ENCODE measurements at regions not wholly inside any gene's neighbourhood (a gene's known extent, or its start where the extent isn't known, plus 50 kb on each side); places are given as distances from the start of the nearest gene placed in this dataset.

DNA sequence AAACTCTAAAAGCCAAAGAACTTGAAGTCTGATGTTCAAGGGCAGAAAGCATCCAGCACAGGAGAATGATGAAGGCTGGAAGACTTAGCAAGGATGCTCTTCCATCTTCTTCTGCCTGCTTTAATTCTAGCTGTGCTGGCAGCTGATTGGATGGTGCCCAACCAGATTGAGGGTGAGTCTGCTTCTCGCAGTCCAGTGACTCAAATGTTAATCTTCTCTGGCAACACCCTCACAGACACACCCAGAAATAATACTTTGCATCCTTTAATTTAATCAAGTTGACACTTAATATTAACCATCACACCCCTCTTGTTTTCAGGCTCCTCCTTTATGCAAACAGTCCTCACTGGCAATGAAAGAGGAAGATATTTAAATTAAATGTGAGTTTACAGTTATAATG, 321.7 kb downstream of the TEX13C start:
- Histone ChIP-seq H3K4me3 (no peak overlapping the region), H3K4me1 (no peaks in the 10 kb centered on the region), H3K27ac (no peak overlapping the region), H3K27me3 (no peaks in the 10 kb centered on the region), H3K9me3 (no peaks in the 10 kb centered on the region), H3K36me3 (no peaks in the 10 kb centered on the region)
- no peak for DNase-seq (ENCODE audit: extremely low spot score in 2 of 2)
- TF ChIP-seq POLR2A (IDR thresholded peaks at IDR 0.05), result no peak
- no peak for TF ChIP-seq CTCF (IDR thresholded peaks at IDR 0.05)
- TF ChIP-seq POLR2AphosphoS5 (IDR thresholded peaks at IDR 0.05; ENCODE audit: insufficient read depth in 1 of 2, low read depth in 1 of 2), result no peak
- intact Hi-C loops (cut with DNase I), result no loop called here

- intact Hi-C loops (cut with DNase I), result no loop called here
- Histone ChIP-seq H3K27me3 (no peaks in the 10 kb centered on the region), H3K36me3 (no peaks in the 10 kb centered on the region), H3K4me3 (no peak overlapping the region), H3K9me3 (no peaks in the 10 kb centered on the region), H3K4me1 (no peaks in the 10 kb centered on the region), H3K27ac (no peak overlapping the region)
- DNase-seq (ENCODE audit: extremely low spot score in 2 of 2), result no peak
- no peak for TF ChIP-seq POLR2AphosphoS5 (IDR thresholded peaks at IDR 0.05; ENCODE audit: insufficient read depth in 1 of 2, low read depth in 1 of 2)
- TF ChIP-seq POLR2A (IDR thresholded peaks at IDR 0.05), result no peak
- TF ChIP-seq CTCF (IDR thresholded peaks at IDR 0.05), result no peak
Observed at GRCh38 chrX:125646195-125646594, 326.5 kb downstream of the TEX13C start.

- no peaks in the 10 kb centered on the region for H3K4me1 ChIP-seq
- no peaks in the 10 kb centered on the region for H3K27me3 ChIP-seq
- no peak overlapping the region for H3K27ac ChIP-seq
- intact Hi-C loops (cut with DNase I), result no loop called here
- no peaks in the 10 kb centered on the region for H3K36me3 ChIP-seq
- TF ChIP-seq CTCF (IDR thresholded peaks at IDR 0.05) (no peak), POLR2A (IDR thresholded peaks at IDR 0.05) (no peak), POLR2AphosphoS5 (IDR thresholded peaks at IDR 0.05; ENCODE audit: insufficient read depth in 1 of 2, low read depth in 1 of 2) (no peak)
- DNase-seq (ENCODE audit: extremely low spot score in 2 of 2), result no peak
- no peak overlapping the region for H3K4me3 ChIP-seq
- H3K9me3 ChIP-seq, result no peaks in the 10 kb centered on the region
Observed at GRCh38 chrX:125651426-125651825, 331.8 kb downstream of the TEX13C start.

GRCh38 chrX:125654501-125654900, 334.8 kb downstream of the TEX13C start:
- Histone ChIP-seq H3K4me1 (no peaks in the 10 kb centered on the region), H3K27me3 (no peaks in the 10 kb centered on the region), H3K36me3 (no peaks in the 10 kb centered on the region), H3K4me3 (no peak overlapping the region), H3K9me3 (no peaks in the 10 kb centered on the region), H3K27ac (no peak overlapping the region)
- TF ChIP-seq CTCF (IDR thresholded peaks at IDR 0.05) (no peak), POLR2A (IDR thresholded peaks at IDR 0.05) (no peak), POLR2AphosphoS5 (IDR thresholded peaks at IDR 0.05; ENCODE audit: insufficient read depth in 1 of 2, low read depth in 1 of 2) (no peak)
- intact Hi-C loops (cut with DNase I), result no loop called here
- no peak for DNase-seq (ENCODE audit: extremely low spot score in 2 of 2)

GRCh38 chrX:125673758-125674157, 354.1 kb downstream of the TEX13C start:
- Histone ChIP-seq H3K36me3 (no peaks in the 10 kb centered on the region), H3K27ac (no peak overlapping the region), H3K4me3 (no peak overlapping the region), H3K4me1 (no peaks in the 10 kb centered on the region), H3K27me3 (no peaks in the 10 kb centered on the region), H3K9me3 (no peaks in the 10 kb centered on the region)
- intact Hi-C loops (cut with DNase I), result no loop called here
- no peak for DNase-seq (ENCODE audit: extremely low spot score in 2 of 2)
- TF ChIP-seq POLR2AphosphoS5 (IDR thresholded peaks at IDR 0.05; ENCODE audit: insufficient read depth in 1 of 2, low read depth in 1 of 2) (no peak), POLR2A (IDR thresholded peaks at IDR 0.05) (no peak), CTCF (IDR thresholded peaks at IDR 0.05) (no peak)
